OCI-LY7 (cell line): ENCODE measurements at regions not wholly inside any gene's neighbourhood (a gene's known extent, or its start where the extent isn't known, plus 50 kb on each side); places are given as distances from the start of the nearest gene placed in this dataset.
A peak's percentile ranks its signal among the peaks of the same experiment; 100 is the strongest.

Experiments
- EZH2phosphoT487 ChIP-seq: fragments of 200-600 bp; sonication (generic); IDR thresholded peaks from 2 replicates; pipeline ENCODE4 v1.6.1; 2018; ENCODE audit warnings: low read depth, borderline replicate concordance, mild to moderate bottlenecking, mixed run types, antibody characterized with exemption, low read length, moderate library complexity, mixed read lengths
- TF ChIP-seq, protein P1 (sequence below): fragments of 200-600 bp; sonication (generic); conservative IDR thresholded peaks from 2 replicates; pipeline ENCODE4 v1.5.1; 2014; ENCODE audit warnings: mild to moderate bottlenecking, antibody characterized with exemption, low read length, moderate library complexity, mixed read lengths

DNA sequence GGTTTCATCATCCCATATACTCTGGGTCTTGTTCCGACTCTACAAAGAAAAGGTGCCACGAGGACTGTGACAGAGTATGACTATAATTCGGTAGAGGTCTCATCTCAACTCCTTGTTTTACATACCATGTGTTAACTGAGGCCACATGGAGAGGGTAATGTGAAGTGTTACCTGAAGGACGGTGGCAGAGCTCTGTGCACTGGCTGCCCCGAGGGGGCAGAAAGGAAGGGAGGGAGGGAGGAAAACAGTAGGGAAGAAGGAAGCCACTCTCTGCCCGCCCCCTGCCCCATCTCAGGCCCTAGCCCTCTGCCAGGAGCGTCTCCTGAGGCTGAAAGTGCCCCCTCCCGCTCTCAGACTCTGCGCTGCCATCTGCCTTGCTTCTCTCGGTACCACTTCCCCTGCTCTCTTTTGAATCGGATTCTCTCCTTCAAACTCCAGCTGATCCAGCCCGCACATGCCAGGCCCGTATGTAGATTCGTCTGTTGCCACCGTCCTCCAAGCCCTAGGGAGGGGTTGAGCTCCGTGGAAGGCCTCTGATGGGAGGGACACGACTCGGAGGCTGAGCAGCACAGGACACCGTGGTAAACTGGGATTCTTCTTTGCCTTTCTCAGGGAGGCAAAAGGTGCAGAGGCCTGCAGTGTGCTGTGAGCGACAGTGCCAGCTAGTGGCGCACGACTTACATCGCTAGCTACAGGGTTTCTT is 70.5 kb upstream of the ATP10A start:
- TF ChIP-seq, protein P1, sequence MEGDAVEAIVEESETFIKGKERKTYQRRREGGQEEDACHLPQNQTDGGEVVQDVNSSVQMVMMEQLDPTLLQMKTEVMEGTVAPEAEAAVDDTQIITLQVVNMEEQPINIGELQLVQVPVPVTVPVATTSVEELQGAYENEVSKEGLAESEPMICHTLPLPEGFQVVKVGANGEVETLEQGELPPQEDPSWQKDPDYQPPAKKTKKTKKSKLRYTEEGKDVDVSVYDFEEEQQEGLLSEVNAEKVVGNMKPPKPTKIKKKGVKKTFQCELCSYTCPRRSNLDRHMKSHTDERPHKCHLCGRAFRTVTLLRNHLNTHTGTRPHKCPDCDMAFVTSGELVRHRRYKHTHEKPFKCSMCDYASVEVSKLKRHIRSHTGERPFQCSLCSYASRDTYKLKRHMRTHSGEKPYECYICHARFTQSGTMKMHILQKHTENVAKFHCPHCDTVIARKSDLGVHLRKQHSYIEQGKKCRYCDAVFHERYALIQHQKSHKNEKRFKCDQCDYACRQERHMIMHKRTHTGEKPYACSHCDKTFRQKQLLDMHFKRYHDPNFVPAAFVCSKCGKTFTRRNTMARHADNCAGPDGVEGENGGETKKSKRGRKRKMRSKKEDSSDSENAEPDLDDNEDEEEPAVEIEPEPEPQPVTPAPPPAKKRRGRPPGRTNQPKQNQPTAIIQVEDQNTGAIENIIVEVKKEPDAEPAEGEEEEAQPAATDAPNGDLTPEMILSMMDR: peak; percentile 80
- no peak for TF ChIP-seq EZH2phosphoT487
